GM18499 (cell line): ENCODE measurements at regions not wholly inside any gene's neighbourhood (a gene's known extent, or its start where the extent isn't known, plus 50 kb on each side); places are given as distances from the start of the nearest gene placed in this dataset.

Experiments used
- ATAC-seq: cut with Tn5 transposase; IDR thresholded peaks from one replicate; pipeline ENCODE4 v1.9.1; 2021; ENCODE audit warnings: moderate number of reproducible peaks; ENCODE audit not compliant: insufficient read depth, unreplicated experiment

DNA sequence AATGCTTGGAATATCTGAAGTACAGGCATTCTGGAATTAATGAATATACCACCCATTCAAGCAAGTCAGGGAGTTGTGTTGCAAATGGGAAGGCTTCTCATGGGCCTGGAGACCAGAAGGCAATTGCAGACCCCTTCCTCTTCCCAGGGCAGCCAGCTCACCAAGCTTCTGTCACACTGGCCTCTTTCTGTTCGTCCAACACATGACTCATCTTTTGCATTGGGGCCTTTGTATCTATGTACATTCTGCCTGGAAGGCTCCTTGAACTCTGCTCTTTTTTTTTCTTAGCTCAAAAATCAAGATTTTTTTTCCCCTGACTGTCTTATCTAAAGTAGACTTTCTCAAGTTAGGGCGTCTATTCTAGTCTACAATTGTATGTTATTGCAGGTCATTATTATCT, 132.9 kb upstream of the MYLIP start:
- ATAC-seq: no peak

DNA sequence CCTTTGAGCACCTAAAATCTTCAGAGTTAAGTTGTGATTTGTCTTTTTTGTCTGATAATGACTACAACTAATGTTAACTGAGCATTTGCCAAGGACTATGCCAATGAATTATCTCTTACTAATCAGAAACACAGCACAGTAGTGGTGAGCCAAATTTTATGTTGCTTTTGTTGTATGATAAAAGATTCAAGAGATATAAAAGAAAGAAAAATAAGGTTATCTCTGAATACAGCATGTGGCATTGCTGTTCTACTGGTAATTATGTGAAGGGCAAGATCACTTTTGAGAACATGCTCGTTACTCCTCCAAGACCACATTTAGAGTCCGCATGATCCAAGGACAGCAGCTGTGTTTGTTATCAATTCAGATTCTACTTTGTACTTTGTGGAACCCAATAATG, 133.4 kb upstream of the MYLIP start:
- ATAC-seq: no peak

DNA sequence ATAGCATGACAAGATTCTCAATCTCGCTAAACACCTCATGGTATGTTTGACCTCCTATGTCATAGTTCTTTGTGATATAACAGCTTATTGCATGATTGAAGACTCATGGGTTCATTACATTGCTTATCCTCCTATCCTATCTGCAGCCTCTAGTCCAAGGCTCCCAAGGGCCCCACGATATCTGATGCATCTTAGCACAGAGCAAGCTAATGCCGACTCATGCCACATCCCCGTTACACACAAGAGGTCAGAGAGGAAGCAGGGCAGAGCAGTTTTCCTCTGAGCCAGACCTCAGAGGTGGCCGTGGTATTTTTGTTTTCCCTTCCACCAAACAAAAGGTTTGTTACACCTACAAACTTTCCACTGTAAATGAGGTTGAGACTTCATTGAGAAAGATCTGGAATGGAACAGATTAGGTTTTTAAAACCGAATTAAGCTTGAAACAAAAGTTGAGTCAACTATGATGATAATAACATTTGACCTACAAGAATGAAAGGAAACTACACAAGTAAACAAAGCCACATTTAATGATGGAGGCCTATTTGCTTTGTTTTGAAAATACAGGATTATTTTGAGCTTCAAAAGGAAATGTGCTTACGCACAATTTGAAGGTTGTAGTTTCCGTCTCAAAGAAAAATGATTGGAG, 133.9 kb upstream of the MYLIP start:
- ATAC-seq: no peak

DNA sequence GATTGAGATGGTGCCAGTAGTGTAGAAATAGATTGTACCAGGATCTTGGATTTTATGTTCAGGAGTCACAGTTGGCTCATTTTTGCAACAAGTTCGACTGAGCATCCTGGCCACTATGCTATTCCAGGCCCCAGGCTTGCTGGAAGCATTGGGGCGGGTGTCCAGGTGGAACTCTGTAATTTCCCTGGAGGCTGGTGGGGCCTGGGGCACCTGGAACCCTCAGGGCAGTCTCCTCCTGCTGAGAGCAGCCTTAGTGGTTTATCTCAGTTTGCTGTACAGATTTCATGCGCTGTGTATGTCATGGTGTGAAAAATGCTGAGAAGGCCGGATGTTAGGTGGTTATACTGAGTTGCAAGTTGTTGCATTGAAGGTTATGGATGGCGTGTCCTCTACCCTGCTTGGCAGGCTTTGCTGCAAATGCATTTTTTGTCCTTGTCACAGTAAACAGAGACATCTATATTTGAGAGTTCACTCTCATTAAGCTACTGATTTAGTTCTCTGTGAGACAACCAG, 135.1 kb upstream of the MYLIP start:
- no peak for ATAC-seq

DNA sequence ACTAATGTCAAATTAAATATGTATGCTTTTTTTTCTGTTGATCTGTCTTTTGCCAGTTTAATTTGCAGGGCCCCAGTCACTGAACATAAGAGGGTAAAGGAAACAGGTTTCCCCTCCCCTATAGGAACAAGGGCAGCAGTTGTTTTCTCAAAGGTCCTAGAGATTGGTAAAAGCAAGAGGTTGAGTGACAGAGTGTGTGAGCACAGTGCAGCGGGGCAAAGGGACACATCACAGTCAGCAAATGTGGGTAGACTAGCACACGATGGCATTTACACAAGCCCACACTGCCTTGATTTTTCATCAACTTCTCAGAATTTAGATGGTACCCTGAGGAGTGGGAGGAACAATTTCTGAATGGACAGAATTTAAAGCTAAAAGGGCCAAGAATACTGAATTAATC, 138.7 kb upstream of the MYLIP start:
- no peak for ATAC-seq

DNA sequence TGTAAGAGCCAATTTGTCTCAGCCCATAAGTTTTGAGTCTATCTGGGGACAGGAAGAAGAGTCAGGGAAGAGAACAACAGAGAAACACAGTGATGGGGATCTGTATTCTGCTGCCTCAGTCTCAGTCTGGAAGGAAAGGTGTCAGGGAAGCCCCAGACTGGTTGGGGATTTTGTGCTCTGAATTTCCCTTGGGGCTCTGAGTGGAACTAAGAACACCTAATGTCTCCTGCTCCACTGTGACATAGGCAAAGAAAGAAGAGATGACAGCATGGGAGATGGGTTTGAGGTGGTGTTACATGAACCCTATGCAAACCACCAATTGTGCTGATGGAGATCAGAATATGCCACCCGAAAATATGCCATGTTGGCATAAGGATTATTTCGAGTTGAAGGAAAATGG, 139.5 kb upstream of the MYLIP start:
- ATAC-seq: no peak

DNA sequence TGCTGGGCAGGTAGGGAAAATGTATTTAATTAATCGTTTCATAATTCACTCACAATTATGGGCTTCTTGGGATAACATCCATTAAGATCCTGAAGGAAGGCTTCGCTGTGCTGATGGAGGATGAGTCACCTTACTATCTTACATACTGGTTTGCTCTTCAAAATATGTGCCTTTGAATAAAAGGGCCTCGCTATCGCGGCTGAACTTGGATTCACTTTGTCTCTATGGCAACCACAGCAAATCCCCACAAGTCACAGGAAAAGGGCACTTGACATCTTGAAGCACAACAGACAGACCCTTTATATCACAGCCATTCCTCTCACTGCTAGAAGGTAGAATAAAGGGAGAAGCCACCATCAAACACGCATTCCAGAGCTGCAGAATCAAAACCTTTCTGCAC, 141.3 kb upstream of the MYLIP start:
- ATAC-seq: no peak

DNA sequence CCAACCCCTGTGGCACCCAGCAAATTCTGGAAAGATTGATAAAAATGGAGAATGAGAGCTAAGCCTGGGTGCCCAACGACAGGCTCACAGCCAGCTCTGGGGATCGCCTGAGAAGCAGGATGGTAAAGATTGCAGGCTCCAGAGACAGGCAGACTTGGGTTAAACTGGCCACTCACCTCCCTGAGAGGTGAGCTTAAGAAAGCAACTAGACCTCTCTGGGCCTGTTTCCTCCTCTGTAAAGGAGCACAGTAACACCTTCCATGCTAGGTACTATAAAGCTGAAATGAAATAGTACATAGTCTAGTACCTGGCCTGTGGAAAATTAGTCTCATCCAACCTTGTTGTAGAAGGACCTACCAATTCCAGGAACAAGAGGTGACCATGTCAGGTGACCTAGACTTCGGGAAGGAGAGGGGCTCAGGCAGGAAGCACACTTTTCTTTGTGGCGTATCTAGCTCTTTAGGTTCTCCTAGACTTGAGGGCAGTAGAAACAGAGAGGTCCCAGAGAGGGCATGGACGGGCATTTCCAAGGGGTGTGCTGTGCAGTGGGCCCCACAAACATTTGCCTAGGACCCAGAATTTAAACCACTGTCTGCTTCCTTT, 142.8 kb upstream of the MYLIP start:
- ATAC-seq: no peak

DNA sequence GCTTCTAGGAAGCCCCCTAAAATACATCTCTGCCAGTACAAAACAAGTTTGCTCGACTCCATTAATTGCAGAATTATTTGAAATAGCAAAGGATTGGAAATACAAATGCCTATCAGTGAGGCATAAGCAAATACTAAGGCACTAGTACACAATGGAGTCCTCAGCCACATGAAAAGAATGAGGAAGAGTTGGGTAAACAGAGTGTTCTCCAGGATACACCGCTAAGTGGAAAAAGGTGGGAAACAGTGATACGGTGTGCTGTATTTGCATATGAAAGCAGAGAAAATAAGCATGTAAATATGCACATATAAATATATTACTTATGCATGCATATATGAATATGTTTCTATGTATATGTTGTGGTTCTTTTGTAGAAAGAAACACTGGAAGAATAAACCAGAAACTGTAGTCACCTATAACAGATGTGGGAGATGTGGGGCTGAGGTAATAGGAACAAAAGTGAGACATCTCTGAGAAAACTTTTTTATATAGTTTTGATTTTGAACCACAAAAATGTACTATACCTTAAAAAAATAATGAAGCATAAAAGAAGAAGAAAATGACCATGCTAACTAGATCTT, 143.4 kb upstream of the MYLIP start:
- no peak for ATAC-seq

DNA sequence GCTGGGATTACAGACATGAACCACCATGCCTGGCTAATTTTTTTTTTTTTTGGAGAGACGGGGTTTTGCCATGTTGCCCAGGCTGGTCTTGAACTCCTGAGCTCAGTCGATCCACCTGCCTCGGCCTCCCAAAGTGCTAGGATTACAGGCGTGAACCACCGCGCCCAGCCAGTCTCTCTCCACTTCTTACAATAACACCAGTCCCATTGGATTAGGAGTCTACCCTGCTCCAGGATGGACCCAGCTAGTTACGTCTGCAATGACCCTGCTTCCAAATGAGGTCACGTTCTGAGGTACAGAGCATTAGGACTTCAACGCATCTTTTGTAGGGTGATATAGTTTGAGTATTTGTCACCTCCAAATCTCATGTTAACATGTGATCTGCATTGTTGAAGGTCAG, 146.9 kb upstream of the MYLIP start:
- no peak for ATAC-seq

DNA sequence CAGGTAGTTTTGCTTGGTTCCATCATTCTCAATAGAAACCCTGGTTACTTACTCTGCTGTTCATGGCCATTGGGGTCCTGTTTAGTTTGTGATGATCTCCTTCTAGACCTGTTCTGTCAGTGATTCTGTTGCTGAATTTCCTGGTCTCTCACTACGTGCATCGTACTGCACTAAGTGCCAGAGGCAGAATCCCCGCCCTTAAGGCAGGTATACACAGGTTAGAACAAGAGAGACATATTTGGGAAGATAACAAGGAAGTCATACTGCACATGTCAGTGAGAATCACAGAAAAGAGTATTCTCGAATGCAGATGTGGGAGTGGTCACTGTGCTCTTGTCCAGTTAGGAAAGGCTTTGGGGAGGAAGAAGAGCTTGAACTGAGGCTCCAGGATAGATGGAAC, 148.1 kb upstream of the MYLIP start:
- ATAC-seq: no peak

DNA sequence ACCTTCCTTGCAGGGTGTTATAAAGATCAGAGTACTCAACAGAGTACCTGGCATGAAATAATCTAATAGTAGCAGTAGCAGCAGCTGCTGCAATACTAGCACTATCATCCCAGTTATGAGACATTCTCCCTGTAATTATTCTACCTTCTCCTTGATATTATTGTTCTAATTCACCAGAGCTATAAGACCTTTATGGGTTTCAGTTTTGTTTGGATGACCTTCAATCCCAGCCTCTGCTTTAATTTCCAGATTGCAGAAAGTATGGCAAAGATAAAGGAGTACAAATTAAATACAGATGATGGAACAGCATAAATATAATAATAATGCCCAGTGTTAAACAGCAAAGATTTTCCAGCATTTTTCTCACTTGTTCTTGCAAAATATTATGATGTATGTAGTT, 150.5 kb upstream of the MYLIP start:
- no peak for ATAC-seq

DNA sequence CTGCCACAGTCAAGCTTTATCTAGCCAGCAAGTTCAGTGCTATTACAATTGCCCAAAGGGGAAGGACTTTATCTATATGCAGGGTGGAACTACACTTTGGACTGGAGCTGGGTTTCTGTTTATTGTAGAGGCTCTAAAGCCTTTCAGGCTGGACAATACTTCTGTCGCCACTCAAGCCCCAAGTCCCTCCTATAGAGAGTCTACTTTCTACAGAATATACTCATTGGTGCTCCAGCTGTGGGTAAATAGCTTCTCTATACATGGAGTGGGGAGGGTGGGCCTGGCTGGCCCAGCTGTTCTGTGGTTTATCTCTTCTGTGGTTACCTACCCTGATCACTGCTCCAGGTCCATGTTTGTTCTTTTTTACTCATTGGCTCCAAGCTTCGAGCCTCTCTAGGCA, 151.8 kb upstream of the MYLIP start:
- no peak for ATAC-seq

DNA sequence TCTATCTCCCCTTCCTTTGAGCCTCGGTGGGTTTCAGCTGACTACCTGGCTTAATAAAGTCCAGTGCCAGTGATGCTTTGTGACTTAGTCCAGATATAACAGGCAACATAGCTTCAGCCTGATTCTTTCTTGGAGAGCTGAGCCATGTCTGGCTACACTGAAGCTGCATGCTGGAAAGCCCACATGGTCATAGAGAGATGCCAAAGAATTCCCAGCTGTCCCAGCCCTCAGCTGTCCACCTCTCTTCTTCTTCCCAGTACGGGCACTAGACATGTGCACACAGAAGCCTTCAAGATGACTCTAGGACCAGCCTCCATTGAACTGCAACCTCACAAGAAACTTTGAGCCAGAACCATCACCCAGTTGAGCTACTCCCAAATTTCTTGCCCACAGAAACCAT, 154.1 kb upstream of the MYLIP start:
- no peak for ATAC-seq

DNA sequence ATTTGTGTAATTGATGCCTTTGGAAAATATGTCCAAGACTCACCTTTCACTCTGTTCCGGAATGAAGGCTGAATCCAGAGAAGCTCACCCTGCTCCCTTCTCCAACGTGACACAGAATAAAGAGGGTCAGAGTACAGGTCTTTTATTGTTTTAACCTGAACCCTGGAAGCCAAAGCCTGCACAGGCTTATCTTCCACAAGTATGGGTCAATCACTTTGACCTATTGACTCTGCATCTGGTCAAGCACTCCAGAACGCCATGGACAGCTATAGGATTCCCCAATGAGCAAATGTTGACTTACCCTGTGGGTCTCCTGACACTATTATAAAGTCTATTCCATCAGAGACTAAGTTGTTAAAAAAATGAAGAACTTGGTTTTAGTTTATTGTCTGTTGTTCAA, 158.4 kb upstream of the MYLIP start:
- no peak for ATAC-seq

DNA sequence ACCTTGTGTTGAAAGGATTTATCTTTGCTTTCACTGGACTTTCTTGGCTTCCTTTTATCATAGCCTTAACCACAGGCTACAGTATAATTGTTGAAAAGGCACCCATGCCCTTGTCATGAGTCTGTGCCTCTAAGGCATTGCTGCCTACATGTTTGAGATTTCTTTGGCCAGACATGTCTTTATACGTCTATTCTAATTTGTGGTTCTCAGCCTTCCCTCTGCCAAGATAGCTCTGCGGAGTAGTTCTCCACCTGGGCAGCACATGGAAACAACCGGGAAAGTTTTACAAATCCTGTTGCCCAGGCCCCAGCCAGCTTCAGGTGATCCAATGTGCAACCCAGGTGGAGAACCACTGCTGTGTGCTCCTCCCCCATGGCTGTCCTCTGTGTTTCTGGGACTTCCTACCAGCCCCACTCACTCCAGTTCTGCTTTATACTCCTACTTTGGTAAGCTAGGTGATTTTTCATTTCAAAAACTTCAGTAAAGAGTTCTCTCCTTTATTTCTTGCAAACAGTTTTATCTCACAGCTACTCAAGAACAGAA, 159.6 kb upstream of the MYLIP start:
- ATAC-seq: no peak

DNA sequence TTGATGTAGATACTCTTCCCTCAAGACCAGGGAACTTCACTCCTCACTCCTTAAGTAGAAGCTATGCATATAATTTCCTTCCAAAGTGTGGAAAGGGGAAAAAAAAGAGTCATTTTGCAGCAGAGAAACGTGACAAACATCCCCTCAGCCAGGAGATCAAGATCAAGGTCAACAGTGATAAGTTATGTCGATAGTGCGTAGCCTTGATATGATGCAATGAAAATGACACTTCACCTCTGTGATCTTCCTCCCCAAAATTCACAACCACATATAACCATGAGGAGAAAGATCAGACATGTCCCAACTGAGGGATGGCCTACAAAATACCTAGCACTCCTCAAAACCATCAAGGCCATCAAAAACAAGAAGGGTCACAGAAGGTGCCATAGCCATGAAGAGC, 160.4 kb upstream of the MYLIP start:
- no peak for ATAC-seq

DNA sequence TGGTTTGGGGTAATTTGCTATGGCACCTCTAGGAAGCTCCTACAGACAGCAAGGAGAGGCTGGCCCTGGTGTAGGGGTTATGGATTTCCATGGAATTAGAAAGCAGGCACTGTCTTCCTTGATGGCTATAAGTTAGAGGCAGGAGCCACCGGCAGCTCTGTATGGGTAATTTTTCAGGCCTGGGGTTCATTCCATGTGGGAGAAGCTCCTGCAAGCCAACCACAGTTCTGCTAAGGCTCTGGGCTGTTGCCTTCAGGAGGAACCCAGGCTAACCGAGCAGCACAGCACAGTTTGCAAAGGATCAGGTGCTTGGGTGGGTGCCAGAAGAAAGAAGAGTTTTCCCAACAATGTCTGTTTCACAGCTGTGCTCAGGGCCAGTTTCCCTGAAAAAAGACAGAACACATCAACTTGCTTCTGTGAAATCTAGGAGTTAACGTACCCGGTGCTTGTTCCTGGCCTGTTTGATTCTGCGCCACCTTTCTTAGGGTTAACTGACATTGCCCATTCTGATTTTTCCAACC, 162.8 kb upstream of the MYLIP start:
- ATAC-seq: no peak

DNA sequence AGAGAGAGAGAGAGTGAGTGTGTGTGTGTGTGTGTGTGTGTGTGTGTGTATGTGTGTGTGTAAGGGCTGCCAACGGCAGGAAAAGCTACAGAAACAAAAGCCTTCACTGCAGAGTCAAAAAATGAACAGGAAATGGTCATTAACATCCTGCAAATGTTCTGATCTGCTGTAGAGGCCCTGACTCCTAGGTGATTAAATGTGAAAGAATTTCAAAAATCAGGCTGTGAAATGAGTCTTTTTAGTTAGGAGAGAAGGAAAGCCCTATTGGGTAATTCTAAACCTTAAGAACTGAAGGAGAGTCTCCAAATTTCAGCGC, 166.5 kb upstream of the MYLIP start:
- no peak for ATAC-seq

DNA sequence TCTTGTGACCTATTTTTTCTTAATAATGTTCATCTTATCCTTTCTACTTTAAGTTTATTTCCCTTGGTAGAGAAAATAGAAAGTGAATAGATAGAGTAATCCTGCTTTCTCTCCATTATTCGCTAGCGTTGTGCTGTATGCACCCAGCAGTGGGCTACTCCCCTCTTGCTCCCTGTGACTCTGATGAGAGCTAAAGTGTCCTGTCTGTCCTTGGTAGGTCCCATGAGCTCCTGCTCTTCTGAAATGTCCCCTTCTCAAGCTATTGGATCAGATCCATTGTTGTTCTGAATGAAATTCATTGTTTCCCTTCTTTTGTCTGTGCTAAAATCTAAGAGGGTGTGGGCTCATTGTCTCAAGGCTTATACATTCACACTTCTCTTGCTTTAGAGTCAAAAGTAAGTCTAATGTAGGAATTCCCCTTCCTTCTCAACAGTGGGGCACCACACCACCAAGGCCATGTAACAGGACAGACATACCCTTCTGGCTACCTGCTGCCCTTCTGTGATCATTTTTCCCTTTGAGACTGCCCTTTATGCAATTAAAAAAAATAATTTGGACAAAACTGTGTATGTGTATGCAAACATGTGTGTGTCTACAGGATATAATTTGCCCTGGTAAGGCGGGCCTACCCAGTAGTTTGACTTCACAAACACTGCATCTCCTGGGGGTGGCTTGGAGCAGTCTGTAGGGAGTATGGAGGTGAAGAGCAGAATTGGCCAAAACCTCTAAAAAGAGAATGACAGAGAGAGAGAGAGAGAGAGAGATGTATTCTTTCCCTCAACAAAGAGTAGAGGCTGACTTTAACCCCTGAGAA, 167.0 kb upstream of the MYLIP start:
- no peak for ATAC-seq
